HG03103 (cell line): ENCODE measurements at regions not wholly inside any gene's neighbourhood (a gene's known extent, or its start where the extent isn't known, plus 50 kb on each side); places are given as distances from the start of the nearest gene placed in this dataset.
"Not testable (repeated sequence)": the region's sequence is repeated elsewhere in the genome, so short reads cannot be mapped to it uniquely, and the experiment has no call there.

Experiments used
- ATAC-seq: cut with Tn5 transposase; IDR thresholded peaks from one replicate; pipeline ENCODE4 v1.9.1; 2021; ENCODE audit warnings: low read depth; ENCODE audit not compliant: unreplicated experiment

- not testable (repeated sequence) for ATAC-seq
Observed at GRCh38 chr1:120241868-120242267, 65.5 kb upstream of the SEC22B start.

GRCh38 chr1:120240181-120240580 lies 63.9 kb upstream of the SEC22B start:
- not testable (repeated sequence) for ATAC-seq

GRCh38 chr1:120239351-120239750 lies 63.0 kb upstream of the SEC22B start:
- ATAC-seq, result not testable (repeated sequence)

GRCh38 chr1:120238867-120239266 lies 62.5 kb upstream of the SEC22B start:
- not testable (repeated sequence) for ATAC-seq

- ATAC-seq, result not testable (repeated sequence)
Observed at GRCh38 chr1:120233661-120234018, 57.3 kb upstream of the SEC22B start.

- ATAC-seq, result not testable (repeated sequence)
Observed at GRCh38 chr1:120232834-120233660, 56.7 kb upstream of the SEC22B start.

- not testable (repeated sequence) for ATAC-seq
Observed at GRCh38 chr1:120229835-120230234, 53.5 kb upstream of the SEC22B start.
